Smooth muscle cell (in vitro differentiated cells): ENCODE measurements at regions not wholly inside any gene's neighbourhood (a gene's known extent, or its start where the extent isn't known, plus 50 kb on each side); places are given as distances from the start of the nearest gene placed in this dataset.

Source experiments
- DNase-seq: peaks from one replicate; lab custom pipeline; 2025; ENCODE audit not compliant: unreplicated experiment; lab: John Stamatoyannopoulos, UW
- H2AFZ ChIP-seq: fragments of 200-600 bp; sonication (generic); 2 replicates; pipeline ENCODE4 v1.6.0; 2016; ENCODE audit warnings: antibody characterized with exemption, low read depth, mild to moderate bottlenecking
- H3F3A ChIP-seq: fragments of 200-600 bp; sonication (generic); 2 replicates; pipeline ENCODE4 v1.6.0; 2017; ENCODE audit warnings: antibody characterized with exemption, low read depth
- H3K27ac ChIP-seq: fragments of 200-600 bp; sonication (generic); 2 replicates; pipeline ENCODE4 v1.5.1; 2016; ENCODE audit warnings: low read depth, mild to moderate bottlenecking
- H3K27me3 ChIP-seq: fragments of 200-600 bp; sonication (generic); 2 replicates; pipeline ENCODE4 v1.6.1; 2016; ENCODE audit warnings: low read depth, mild to moderate bottlenecking
- H3K36me3 ChIP-seq: fragments of 200-600 bp; sonication (generic); 2 replicates; pipeline ENCODE4 v1.5.1; 2016; ENCODE audit warnings: low read depth
- H3K4me1 ChIP-seq: fragments of 200-600 bp; sonication (generic); 2 replicates; pipeline ENCODE4 v1.5.1; 2016; ENCODE audit warnings: low read depth
- H3K4me2 ChIP-seq: fragments of 200-600 bp; sonication (generic); 2 replicates; pipeline ENCODE4 v1.6.0; 2016; ENCODE audit warnings: mild to moderate bottlenecking
- H3K4me3 ChIP-seq: fragments of 200-600 bp; sonication (generic); 2 replicates; pipeline ENCODE4 v1.5.1; 2016; ENCODE audit warnings: mild to moderate bottlenecking
- H3K79me2 ChIP-seq: fragments of 200-600 bp; sonication (generic); 2 replicates; pipeline ENCODE4 v1.6.0; 2016; ENCODE audit warnings: low read depth, mild to moderate bottlenecking
- H3K9ac ChIP-seq: fragments of 200-600 bp; sonication (generic); 2 replicates; pipeline ENCODE4 v1.6.0; 2016; ENCODE audit warnings: low read depth
- H3K9me3 ChIP-seq: fragments of 200-600 bp; sonication (generic); replicated peaks from 2 replicates; pipeline ENCODE4 v1.5.1; 2016; ENCODE audit warnings: low read depth
- H4K20me1 ChIP-seq: fragments of 200-600 bp; sonication (generic); 2 replicates; pipeline ENCODE4 v1.6.0; 2016; ENCODE audit warnings: low read depth
- CTCF ChIP-seq: fragments of 200-600 bp; sonication (generic); IDR thresholded peaks from 2 replicates; pipeline ENCODE4 v1.5.1; 2017; ENCODE audit warnings: borderline replicate concordance, mild to moderate bottlenecking, antibody characterized with exemption; ENCODE audit not compliant: insufficient read depth, poor library complexity, severe bottlenecking
- WGBS: methylation state at CpG from one replicate; pipeline ENCODE4 v1.1.7; 2016; ENCODE audit warnings: low lambda C conversion rate; 5-methylcytosine and 5-hydroxymethylcytosine counted together

DNA sequence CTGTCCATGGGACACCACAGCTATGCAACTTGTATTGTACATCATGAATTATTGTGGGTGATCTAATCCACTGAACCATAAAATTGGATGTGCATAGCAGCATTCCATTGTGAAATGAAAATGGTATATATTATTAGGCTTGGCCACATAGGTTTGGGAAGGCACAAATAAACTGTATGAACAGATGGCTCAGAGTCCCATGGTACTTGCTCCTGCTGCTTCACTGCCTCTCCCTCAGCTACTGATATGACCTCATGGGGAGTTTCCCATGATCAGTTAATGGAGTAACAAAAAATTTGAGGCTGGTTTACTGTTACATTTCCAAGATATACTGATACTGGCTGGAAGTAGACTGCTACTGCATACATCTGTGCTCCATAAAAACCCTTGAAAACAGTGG lies 152.7 kb upstream of the NEGR1 start:
- Histone ChIP-seq H3K36me3 (no peaks in the 10 kb centered on the region), H3K27me3 (no peaks in the 10 kb centered on the region), H3K9me3 (no peaks in the 10 kb centered on the region), H3K27ac (no peak overlapping the region), H3K79me2 (no peaks in the 10 kb centered on the region), H2AFZ (no peak overlapping the region), H3F3A (no peaks in the 10 kb centered on the region), H3K9ac (no peak overlapping the region), H3K4me1 (no peaks in the 10 kb centered on the region), H3K4me3 (no peak overlapping the region), H3K4me2 (no peak overlapping the region), H4K20me1 (no peaks in the 10 kb centered on the region)
- DNase-seq = no peak
- TF ChIP-seq CTCF = no peak

GRCh38 chr1:72434070-72434469 lies 151.7 kb upstream of the NEGR1 start:
- H4K20me1 ChIP-seq = no peaks in the 10 kb centered on the region
- no peaks in the 10 kb centered on the region for H3K9me3 ChIP-seq
- H3K4me3 ChIP-seq = no peak overlapping the region
- DNase-seq = no peak
- H3K36me3 ChIP-seq = no peaks in the 10 kb centered on the region
- TF ChIP-seq CTCF = no peak
- no peaks in the 10 kb centered on the region for H3F3A ChIP-seq
- H3K27me3 ChIP-seq = no peaks in the 10 kb centered on the region
- H2AFZ ChIP-seq = no peak overlapping the region
- H3K9ac ChIP-seq = no peak overlapping the region
- H3K4me1 ChIP-seq = no peaks in the 10 kb centered on the region
- H3K79me2 ChIP-seq = no peaks in the 10 kb centered on the region
- WGBS = 93% methylated on average over 2 of the region's 2 CpGs
- H3K27ac ChIP-seq = no peak overlapping the region
- no peak overlapping the region for H3K4me2 ChIP-seq

GRCh38 chr1:72433591-72433990 lies 151.3 kb upstream of the NEGR1 start:
- 79% methylated on average over 2 of the region's 2 CpGs for WGBS
- Histone ChIP-seq H3K4me3 (no peak overlapping the region), H3K79me2 (no peaks in the 10 kb centered on the region)

More at GRCh38 chr1:72433591-72433990, 151.3 kb upstream of the NEGR1 start:
- no peak for TF ChIP-seq CTCF
- Histone ChIP-seq H4K20me1 (no peaks in the 10 kb centered on the region), H3K36me3 (no peaks in the 10 kb centered on the region), H3K27me3 (no peaks in the 10 kb centered on the region), H3K4me2 (no peak overlapping the region), H2AFZ (no peak overlapping the region), H3K4me1 (no peaks in the 10 kb centered on the region), H3K9ac (no peak overlapping the region), H3K9me3 (no peaks in the 10 kb centered on the region), H3F3A (no peaks in the 10 kb centered on the region), H3K27ac (no peak overlapping the region)
- DNase-seq = no peak
